Urinary bladder (tissue), 3 donors: ENCODE measurements at regions not wholly inside any gene's neighbourhood (a gene's known extent, or its start where the extent isn't known, plus 50 kb on each side); places are given as distances from the start of the nearest gene placed in this dataset.
"Not testable (repeated sequence)": the region's sequence is repeated elsewhere in the genome, so short reads cannot be mapped to it uniquely, and the experiment has no call there.

ENCODE experiments used
- DNase-seq: peaks from one replicate; pipeline ENCODE4 v3.0.0-alpha.2; 2015; ENCODE audit errors: extremely low spot score
- H3K27ac ChIP-seq: one replicate; pipeline ENCODE4 v1.5.1; 2013; ENCODE audit warnings: low read depth, mild to moderate bottlenecking, moderate library complexity
- H3K36me3 ChIP-seq: one replicate; pipeline ENCODE4 v1.6.1; 2013; ENCODE audit warnings: mild to moderate bottlenecking, moderate library complexity; ENCODE audit not compliant: insufficient read depth
- H3K4me1 ChIP-seq: one replicate; pipeline ENCODE4 v1.6.1; 2013; ENCODE audit warnings: mild to moderate bottlenecking, moderate library complexity; ENCODE audit not compliant: insufficient read depth
- H3K4me3 ChIP-seq: one replicate; pipeline ENCODE4 v1.5.1; 2013; ENCODE audit warnings: low read depth, low read length
- WGBS: extraction: QIAGEN DNeasy Blood & Tissue Kit; methylation state at CpG from one replicate; pipeline ENCODE4 v1.1.7; 2013; 5-methylcytosine and 5-hydroxymethylcytosine counted together
- donor health status: healthy with polysubstance abuse.
- donor health status: healthy.

GRCh38 chr12:67474934-67475620 lies 173.5 kb upstream of the DYRK2 start:
- 86% methylated on average over 3 of the region's 3 CpGs for WGBS

DNA sequence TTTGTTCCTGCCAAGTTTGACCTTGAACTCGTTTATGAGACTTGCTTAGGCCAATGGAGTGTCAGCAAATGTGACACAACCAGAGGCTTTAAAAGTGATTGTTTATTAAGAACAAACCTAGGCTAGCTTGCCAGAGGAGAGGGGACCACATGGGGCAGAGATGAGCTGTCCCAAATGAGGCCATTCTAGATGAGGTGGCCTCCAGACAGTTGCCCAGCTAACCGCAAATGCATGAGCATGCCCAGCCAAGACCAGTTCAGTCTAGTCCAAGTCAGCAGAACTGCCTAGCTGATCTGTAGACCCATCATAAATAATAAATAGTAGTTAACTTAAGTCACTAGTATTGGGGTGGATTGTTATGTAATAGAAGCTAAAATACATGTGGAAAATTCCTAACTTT lies 172.8 kb upstream of the DYRK2 start:
- Histone ChIP-seq H3K36me3 (no peaks in the 10 kb centered on the region), H3K4me3 (no peak overlapping the region), H3K27ac (no peak overlapping the region), H3K4me1 (no peaks in the 10 kb centered on the region)
- 75% methylated on average over 2 of the region's 2 CpGs for WGBS
- no peak for DNase-seq

More at GRCh38 chr12:67474934-67475620, 173.5 kb upstream of the DYRK2 start:
- H3K4me1 ChIP-seq: no peaks in the 10 kb centered on the region
- no peak overlapping the region for H3K27ac ChIP-seq
- H3K4me3 ChIP-seq: no peak overlapping the region
- DNase-seq: no peak
- H3K36me3 ChIP-seq: no peaks in the 10 kb centered on the region

GRCh38 chr12:67477681-67478265 lies 170.8 kb upstream of the DYRK2 start:
- no peak for DNase-seq
- no peak overlapping the region for H3K4me3 ChIP-seq
- H3K27ac ChIP-seq: no peak overlapping the region
- H3K4me1 ChIP-seq: no peaks in the 10 kb centered on the region
- H3K36me3 ChIP-seq: no peaks in the 10 kb centered on the region
- 83% methylated on average over 8 of the region's 8 CpGs for WGBS

- 34% methylated on average over 6 of the region's 6 CpGs for WGBS
- no peak overlapping the region for H3K27ac ChIP-seq
- no peaks in the 10 kb centered on the region for H3K4me1 ChIP-seq
- peak; percentile 57 for DNase-seq
- H3K4me3 ChIP-seq: no peak overlapping the region
- H3K36me3 ChIP-seq: no peaks in the 10 kb centered on the region
Observed at GRCh38 chr12:67482751-67483661, 165.5 kb upstream of the DYRK2 start.

- no peak overlapping the region for H3K4me3 ChIP-seq
- peak overlapping the region; percentile 44 for H3K27ac ChIP-seq
- H3K36me3 ChIP-seq: no peaks in the 10 kb centered on the region
- 72% methylated on average over 3 of the region's 3 CpGs for WGBS
- no peaks in the 10 kb centered on the region for H3K4me1 ChIP-seq
- DNase-seq: peak; percentile 70
Observed at GRCh38 chr12:67483871-67484554, 164.5 kb upstream of the DYRK2 start.

DNA sequence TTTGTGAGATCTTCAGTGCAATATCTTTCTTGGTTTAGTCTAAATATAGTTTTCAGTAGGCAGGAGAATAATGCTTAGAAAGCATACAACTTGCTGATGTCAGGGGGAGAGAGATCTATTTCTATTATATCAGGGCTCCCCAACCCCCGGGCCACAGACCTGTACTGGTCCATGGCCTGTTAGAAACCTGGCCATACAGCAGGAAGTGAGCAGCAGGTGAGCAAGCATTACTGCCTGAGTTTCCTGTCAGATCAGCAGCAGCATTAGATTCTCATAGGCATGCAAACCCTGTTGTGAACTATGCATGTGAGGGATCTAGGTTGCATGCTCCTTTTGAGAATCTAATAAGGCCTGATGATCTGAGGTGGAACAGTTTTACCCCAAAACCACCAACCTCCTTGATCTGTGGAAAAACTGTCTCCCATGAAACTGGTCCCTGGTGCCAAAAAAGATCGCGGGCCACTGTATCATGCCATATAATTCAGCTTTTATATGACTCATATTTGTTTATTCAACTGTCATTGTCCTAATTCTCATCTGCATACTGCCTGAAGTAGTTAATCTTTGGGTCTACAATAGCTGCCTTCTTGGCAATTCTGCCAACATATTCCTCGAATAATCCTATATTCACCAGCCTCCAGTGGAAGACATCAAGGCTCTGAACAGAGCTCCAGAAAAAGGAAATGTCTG lies 163.6 kb upstream of the DYRK2 start:
- 53% methylated on average over 4 of the region's 4 CpGs for WGBS
- Histone ChIP-seq H3K4me3 (no peak overlapping the region), H3K36me3 (no peaks in the 10 kb centered on the region), H3K27ac (no peak overlapping the region), H3K4me1 (no peaks in the 10 kb centered on the region)
- no peak for DNase-seq

DNA sequence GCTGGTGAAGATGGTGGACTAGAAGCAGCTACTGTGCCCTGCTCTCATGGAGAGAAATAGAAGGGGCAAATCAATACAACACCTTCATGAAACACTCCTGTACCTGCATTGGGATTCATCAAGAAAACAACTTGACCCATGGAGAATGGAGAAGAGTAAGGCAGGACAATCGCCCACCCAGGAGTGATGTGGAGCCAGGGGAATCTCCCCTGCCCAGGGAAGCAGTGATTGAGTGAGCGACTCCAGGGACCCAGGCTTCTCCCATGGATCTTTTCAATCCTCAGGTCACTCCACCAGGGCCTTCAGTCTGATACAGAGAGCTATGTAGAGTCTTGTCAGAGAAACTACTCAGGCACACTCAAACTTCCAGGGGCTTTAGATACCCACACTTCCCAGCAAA lies 161.9 kb upstream of the DYRK2 start:
- H3K4me3 ChIP-seq: no peak overlapping the region
- H3K27ac ChIP-seq: no peak overlapping the region
- H3K4me1 ChIP-seq: no peaks in the 10 kb centered on the region
- no peaks in the 10 kb centered on the region for H3K36me3 ChIP-seq
- DNase-seq: no peak
- 93% methylated on average over 2 of the region's 2 CpGs for WGBS

- H3K36me3 ChIP-seq, DNase-seq, H3K4me3 ChIP-seq, H3K27ac ChIP-seq, H3K4me1 ChIP-seq: not testable (repeated sequence)
- 92% methylated on average over 4 of the region's 4 CpGs for WGBS
Observed at GRCh38 chr12:67488349-67488748, 160.2 kb upstream of the DYRK2 start.

GRCh38 chr12:67489007-67489406 lies 159.5 kb upstream of the DYRK2 start:
- WGBS: 83% methylated on average over 3 of the region's 3 CpGs
- Histone ChIP-seq H3K36me3 (no peaks in the 10 kb centered on the region), H3K4me1 (no peaks in the 10 kb centered on the region), H3K4me3 (no peak overlapping the region), H3K27ac (no peak overlapping the region)
- no peak for DNase-seq

DNA sequence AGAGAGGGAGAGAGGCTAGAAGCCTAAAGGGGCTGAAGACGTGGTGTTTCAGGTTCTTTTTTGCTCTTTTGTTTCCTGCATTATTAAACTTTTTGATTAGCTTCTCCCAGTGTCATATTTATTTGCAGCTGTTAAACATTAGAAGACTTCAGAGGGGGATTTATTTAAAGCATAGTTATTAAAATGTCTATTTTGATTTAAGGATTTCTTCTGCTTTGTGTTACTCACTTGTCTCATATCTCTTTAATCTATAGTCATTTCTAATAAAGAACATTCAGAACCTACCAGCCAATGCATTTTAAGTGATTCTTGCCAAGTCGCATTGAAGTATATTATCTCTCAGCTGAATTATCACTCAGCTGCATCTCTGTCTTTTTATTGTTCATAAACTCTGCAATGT lies 152.0 kb upstream of the DYRK2 start:
- no peak for DNase-seq
- Histone ChIP-seq H3K36me3 (no peaks in the 10 kb centered on the region), H3K27ac (no peak overlapping the region), H3K4me1 (no peaks in the 10 kb centered on the region), H3K4me3 (no peak overlapping the region)
- WGBS: 32% methylated on average over 2 of the region's 2 CpGs

DNA sequence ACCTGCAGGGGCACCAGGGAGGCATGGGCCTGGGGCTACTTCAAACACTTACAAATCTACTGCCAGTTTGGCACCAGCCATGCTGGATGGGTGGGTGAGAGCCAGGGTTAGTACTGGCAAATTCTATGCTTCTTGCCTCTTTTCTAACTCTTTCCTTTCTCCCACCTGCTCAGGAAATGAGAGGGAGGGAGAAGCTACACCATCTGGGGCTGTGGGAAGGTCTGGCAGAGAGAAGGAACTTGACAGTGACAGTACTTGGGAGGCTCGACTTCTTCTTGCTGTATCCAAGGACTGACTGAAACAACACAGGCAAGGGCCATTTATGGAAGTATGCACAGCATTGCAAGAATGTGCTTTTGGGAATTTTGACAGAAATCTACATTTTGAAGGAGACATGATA lies 149.6 kb upstream of the DYRK2 start:
- Histone ChIP-seq H3K4me1 (no peaks in the 10 kb centered on the region), H3K36me3 (no peaks in the 10 kb centered on the region), H3K4me3 (no peak overlapping the region), H3K27ac (no peak overlapping the region)
- whole genome bisulfite sequencing: 22% methylated on average over 1 of the region's 1 CpG
- DNase-seq: no peak

- H3K27ac ChIP-seq: no peak overlapping the region
- H3K4me1 ChIP-seq: no peaks in the 10 kb centered on the region
- no peak for DNase-seq
- H3K36me3 ChIP-seq: no peaks in the 10 kb centered on the region
- H3K4me3 ChIP-seq: no peak overlapping the region
- WGBS: 37% methylated on average over 2 of the region's 2 CpGs
Observed at GRCh38 chr12:67501362-67501761, 147.2 kb upstream of the DYRK2 start.

DNA sequence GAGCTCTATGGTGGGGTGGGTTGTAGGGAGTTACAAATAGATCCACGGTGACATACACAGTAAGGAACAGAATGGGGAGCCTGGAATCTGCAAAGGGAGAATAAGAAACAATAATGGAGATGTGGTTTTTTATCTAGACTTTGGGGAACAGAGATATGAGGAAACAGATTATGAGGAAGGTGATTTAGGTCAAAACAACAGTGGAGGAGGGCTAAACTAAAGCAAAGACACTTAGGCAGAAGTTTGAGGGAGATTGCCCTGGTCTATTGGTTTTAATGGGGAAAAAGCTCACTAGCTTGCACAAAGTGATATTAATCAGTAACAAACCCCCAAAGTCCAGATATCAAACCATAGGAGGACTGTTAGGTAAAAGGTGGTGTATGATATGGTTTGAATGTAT lies 144.5 kb upstream of the DYRK2 start:
- Histone ChIP-seq H3K4me3 (no peak overlapping the region), H3K36me3 (no peaks in the 10 kb centered on the region), H3K4me1 (no peaks in the 10 kb centered on the region), H3K27ac (no peak overlapping the region)
- no peak for DNase-seq
- WGBS: 87% methylated on average over 1 of the region's 1 CpG
